ENCODE measurements at regions not wholly inside any gene's neighbourhood (a gene's known extent, or its start where the extent isn't known, plus 50 kb on each side); places are given as distances from the start of the nearest gene placed in this dataset.

GRCh38 chr10:10627414-10627813 is 390.3 kb upstream of the CELF2 start:
- DNase-seq (ENCODE audit: low read depth in 2 of 2) = no peak

DNA sequence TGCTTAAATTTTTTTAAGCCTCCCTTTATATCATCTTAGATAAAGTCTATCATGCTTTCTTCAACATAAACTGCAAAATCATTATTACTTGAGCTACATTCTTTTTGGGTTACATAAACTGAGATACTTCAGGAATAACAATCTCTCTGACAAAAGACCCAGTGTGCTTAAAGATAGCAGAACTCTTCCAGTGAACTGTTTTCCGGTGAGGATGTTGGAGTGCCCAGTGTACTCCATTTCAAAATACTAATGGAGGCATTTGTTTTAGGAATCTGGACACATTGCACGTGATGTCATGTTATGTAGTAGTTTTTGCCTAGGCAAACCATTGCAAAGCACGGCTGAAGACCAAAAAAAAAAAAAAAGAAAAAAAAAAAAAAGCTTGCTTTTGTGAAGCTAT is 388.2 kb upstream of the CELF2 start:
- no peak for DNase-seq (ENCODE audit: low read depth in 2 of 2)

DNA sequence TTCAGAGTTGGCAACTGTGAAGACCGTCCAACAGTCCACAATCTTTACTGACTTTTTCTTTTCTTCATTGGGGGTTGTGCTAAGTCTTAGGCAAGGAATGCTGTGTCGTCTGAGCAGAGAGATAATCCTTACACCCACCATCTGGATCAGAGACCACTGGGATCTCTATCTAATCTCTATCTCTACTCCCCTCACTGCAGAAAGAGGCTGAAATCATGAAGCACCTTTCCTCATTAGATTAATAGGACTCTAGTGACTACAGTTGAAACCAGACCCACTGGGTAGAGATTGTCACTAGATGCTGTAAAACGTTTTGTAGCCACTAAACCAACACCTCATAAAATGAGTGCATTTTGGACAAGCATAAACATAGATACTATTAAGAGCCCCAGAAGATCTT is 387.4 kb upstream of the CELF2 start:
- no peak for DNase-seq (ENCODE audit: low read depth in 2 of 2)

- DNase-seq (ENCODE audit: low read depth in 2 of 2) = no peak
Measured at GRCh38 chr10:10630782-10631181, 386.9 kb upstream of the CELF2 start.

DNA sequence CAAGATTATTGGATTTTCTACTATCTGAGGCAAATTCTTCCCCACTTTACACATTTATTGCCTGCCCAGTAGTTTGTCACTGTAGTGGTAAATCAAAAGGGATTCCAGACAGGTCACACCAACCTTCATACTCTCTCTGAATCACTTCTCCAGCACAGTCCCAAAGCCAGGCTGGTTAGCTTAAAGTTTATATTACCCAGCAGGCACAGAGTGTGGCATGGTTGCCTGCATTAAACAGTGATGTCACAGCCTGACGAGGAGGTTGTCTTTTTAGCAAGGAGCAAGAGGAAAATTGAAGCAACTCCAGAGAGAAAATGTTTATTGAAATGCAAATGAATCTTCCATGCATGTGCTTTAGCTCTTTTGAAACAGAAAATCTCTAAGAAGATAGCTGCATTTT is 375.5 kb upstream of the CELF2 start:
- DNase-seq (ENCODE audit: low read depth in 2 of 2) = no peak

DNA sequence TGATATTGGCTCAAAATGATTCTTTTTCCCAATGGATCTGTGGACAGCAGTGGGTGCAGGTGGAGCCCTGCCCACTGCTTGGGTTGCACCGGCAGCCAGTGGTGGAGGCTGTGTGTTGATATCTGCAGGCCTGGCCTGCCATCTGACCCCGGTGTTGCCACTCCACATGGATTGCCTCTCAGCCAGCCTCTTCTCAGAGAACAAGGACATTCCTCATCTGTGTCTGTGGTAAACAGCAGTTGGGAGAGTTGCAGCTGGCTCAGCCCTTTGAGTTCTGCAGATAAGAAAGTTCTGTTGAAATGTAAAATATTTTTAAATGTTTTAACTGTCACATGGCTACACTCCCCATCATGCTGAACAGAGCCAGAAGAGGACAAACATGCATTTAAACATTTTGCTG is 374.9 kb upstream of the CELF2 start:
- DNase-seq (ENCODE audit: low read depth in 2 of 2) = no peak

DNA sequence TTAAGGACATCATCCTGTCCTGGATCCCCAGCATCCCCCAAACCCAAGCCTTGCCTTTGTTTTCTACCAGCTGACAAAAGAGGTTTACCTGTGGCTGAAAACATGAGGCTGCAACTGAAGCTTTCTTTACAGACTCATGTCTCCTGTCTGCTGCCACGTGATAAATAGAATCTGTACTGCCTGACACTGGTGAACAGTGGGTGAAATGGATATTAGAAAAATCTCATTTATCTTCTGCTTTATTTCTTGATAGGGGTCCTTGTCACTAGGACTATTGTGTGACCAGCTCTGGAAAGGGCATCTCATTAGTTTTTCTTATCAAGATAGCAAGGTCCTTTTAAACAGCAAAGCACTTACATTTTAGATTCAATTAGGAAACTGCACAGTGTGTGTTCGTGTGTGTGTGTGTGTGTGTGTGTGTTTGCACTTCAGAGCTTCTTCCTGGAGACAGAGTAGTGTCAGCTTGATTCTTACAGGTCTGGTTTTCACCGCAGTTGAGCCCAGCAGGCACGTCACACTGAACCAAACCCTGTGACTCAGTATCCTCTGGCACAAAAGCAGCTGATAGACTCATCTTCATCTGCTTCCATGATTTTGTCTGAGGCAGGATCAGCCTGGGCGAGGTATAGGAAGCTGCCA is 373.5 kb upstream of the CELF2 start:
- no peak for DNase-seq (ENCODE audit: low read depth in 2 of 2)

DNA sequence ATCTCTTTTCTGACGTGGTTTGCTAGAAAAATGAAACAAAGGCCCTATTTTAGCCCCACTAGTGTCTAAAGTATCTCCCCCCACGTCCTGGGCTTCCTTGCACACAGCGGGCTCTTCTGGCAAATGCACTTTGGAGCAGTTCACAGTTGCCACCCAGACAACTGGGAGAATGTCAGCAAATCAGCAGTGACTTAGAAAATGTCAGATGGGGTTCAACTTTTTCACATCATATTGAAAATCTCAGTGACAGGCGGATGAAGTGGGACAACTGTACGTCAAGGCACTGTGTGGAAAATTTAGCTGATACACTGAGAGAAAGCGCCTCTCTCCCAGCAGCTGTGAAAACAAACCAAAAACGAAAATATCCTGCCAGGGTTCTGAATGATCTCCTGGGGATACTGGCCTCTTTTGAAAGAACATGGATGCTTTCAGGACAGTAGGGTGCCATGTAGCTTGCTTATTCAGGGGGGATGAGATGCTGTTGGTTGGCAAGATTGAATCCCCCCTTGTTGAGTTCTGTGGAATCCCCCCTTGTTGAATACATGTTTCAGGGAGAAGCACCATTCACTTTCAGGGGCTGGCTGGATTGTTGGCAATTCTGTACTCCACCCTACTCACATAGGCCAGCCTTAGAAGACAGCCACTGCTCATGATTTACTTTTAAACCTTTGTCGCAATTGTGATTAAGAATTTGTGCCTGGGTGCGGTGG is 372.8 kb upstream of the CELF2 start:
- DNase-seq (ENCODE audit: low read depth in 2 of 2) = no peak

- no peak for DNase-seq (ENCODE audit: low read depth in 2 of 2)
Measured at GRCh38 chr10:10647331-10647730, 370.3 kb upstream of the CELF2 start.

GRCh38 chr10:10657139-10657760 is 360.4 kb upstream of the CELF2 start:
- no peak for DNase-seq (ENCODE audit: low read depth in 2 of 2)

- DNase-seq (ENCODE audit: low read depth in 2 of 2) = no peak
Measured at GRCh38 chr10:10658172-10658785, 359.4 kb upstream of the CELF2 start.

GRCh38 chr10:10660054-10660453 is 357.6 kb upstream of the CELF2 start:
- no peak for DNase-seq (ENCODE audit: low read depth in 2 of 2)

- no peak for DNase-seq (ENCODE audit: low read depth in 2 of 2)
Measured at GRCh38 chr10:10661176-10661575, 356.5 kb upstream of the CELF2 start.

- no peak for DNase-seq (ENCODE audit: low read depth in 2 of 2)
Measured at GRCh38 chr10:10662716-10663408, 354.8 kb upstream of the CELF2 start.

DNA sequence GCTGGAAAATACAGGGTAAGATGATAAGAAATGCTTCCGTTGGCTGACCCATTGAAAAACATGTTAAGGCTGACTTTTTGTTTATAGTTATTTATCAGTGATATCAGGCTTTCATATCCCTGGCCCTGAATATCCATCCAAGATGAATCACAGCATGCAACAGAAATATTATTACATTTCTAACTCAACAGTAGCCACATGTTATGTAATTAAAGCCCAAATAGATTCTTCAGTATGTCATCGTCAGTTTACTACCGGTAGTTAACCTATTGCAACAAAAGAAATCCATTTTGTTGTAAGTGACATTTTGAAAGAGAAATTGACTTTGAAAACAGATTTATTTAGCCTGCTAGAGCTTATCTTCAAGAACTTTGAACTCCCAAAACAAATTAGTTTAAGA is 354.1 kb upstream of the CELF2 start:
- DNase-seq (ENCODE audit: low read depth in 2 of 2) = no peak

DNA sequence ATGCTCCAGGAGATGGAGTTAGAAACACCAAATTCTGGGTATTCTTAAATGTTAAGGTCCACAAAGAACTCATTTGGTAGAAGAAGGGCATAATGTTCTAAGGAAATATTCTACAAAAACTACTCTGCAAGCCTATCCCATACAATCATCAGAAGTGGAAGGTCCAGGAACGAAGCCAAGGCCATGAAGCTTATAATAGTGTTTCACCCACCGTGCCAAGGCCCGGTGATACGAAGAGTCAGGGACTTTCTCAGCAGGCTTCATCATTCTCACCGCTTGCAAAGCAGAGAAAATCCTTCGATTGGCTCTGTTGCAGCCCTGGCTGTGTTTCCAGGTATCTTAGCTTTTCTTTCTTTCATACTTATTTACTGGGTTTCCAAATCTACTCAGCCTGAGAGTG is 351.9 kb upstream of the CELF2 start:
- DNase-seq (ENCODE audit: low read depth in 2 of 2) = no peak

DNA sequence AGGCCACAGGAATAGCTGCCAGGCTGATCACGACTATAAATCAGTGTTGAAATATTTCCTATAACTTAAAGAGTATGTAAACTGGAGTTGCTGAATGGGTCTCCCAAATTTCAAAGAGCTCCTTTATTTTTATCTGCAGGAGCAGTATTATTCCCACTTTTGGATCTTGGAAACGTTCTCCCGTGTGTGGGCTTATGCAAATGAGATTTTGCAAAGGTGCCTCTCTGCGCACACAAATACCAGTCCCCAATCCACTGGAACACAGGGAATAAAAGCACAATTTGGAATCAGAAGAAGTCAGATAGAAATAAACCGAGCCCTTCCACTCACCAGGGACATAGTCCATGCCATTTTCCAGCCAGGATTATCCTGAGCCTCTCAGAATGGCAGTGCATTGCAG is 350.2 kb upstream of the CELF2 start:
- no peak for DNase-seq (ENCODE audit: low read depth in 2 of 2)

GRCh38 chr10:10676972-10677371 is 340.7 kb upstream of the CELF2 start:
- DNase-seq (ENCODE audit: low read depth in 2 of 2) = no peak

DNA sequence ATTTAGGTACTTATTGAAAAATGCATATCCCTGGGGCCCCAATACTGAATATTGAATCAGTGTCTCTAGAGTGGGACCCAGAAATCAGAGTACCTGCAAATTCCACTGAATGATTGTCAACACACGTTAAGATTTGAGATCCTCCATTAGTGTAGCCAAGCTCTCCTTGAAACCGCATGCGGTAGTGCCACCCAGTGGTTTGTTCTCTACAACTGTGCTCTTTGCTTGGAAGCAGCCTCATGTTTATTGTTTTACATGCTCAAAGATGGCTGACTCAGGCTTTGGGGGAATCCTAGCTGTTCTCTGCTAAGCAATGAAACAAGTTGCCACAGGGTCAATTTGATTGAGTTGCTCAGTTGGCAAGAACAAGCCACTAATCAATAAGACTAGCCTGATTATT is 340.2 kb upstream of the CELF2 start:
- no peak for DNase-seq (ENCODE audit: low read depth in 2 of 2)

GRCh38 chr10:10680496-10680895 is 337.2 kb upstream of the CELF2 start:
- no peak for DNase-seq (ENCODE audit: low read depth in 2 of 2)

DNA sequence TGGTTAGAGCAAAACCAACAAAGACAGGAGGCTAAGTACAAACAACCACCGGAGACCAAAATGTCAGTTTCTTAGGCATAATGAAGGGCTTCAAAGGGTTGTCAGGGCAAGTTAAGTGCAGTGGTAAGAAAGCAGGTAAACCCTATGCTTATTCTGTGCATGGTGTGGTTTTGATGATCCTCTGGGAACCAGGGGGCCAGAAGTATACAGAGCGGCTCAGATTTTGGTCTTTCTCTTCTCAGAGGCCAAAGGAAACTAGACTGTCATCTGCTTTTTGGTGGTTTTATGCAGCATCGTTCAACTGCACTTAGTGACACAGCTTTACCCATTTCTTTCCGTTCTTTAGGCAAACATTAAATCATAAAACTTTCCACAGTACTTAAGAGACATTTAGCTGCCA is 332.7 kb upstream of the CELF2 start:
- DNase-seq (ENCODE audit: low read depth in 2 of 2) = no peak

GRCh38 chr10:10685566-10685965 is 332.1 kb upstream of the CELF2 start:
- no peak for DNase-seq (ENCODE audit: low read depth in 2 of 2)
